OCI-LY3 (cell line): ENCODE measurements at regions not wholly inside any gene's neighbourhood (a gene's known extent, or its start where the extent isn't known, plus 50 kb on each side); places are given as distances from the start of the nearest gene placed in this dataset.

Experiments used
- H2AFZ ChIP-seq: fragments of 200-600, 300-600 bp; shearing (Covaris generic); 2 replicates; pipeline ENCODE4 v1.6.0; 2014; ENCODE audit warnings: antibody characterized with exemption, low read depth, low read length
- H3K27ac ChIP-seq: fragments of 200-600, 300-600 bp; sonication (generic); 2 replicates; pipeline ENCODE4 v1.5.1; 2014; ENCODE audit warnings: mild to moderate bottlenecking, low read length, moderate library complexity, mixed read lengths
- H3K27me3 ChIP-seq: fragments of 200-600, 300-600 bp; sonication (generic); 2 replicates; pipeline ENCODE4 v1.6.1; 2014; ENCODE audit warnings: low read depth, low read length, mixed read lengths
- H3K36me3 ChIP-seq: fragments of 200-600, 300-600 bp; sonication (generic); replicated peaks from 2 replicates; pipeline ENCODE3; 2014; ENCODE audit warnings: low read depth, low read length, mixed read lengths
- H3K4me1 ChIP-seq: fragments of 300-600, 200-600 bp; sonication (generic); 2 replicates; pipeline ENCODE4 v1.6.1; 2014; ENCODE audit warnings: low read length, mixed read lengths
- H3K4me2 ChIP-seq: fragments of 200-600, 300-600 bp; sonication (generic); 2 replicates; pipeline ENCODE4 v1.6.1; 2014; ENCODE audit warnings: low read length, mixed read lengths
- H3K4me3 ChIP-seq: fragments of 300-600, 200-600 bp; sonication (generic); 2 replicates; pipeline ENCODE4 v1.5.1; 2014; ENCODE audit warnings: antibody characterized with exemption, mild to moderate bottlenecking, low read length, moderate library complexity
- H3K79me2 ChIP-seq: fragments of 300-600, 200-600 bp; shearing (Covaris generic); 2 replicates; pipeline ENCODE4 v1.6.1; 2014; ENCODE audit warnings: mild to moderate bottlenecking, low read length, mixed read lengths
- H3K9ac ChIP-seq: fragments of 300-600, 200-600 bp; shearing (Covaris generic); 2 replicates; pipeline ENCODE4 v1.6.0; 2014; ENCODE audit warnings: mild to moderate bottlenecking, low read length, moderate library complexity
- H3K9me3 ChIP-seq: fragments of 200-600, 300-600 bp; shearing (Covaris generic); 2 replicates; pipeline ENCODE4 v1.6.1; 2014; ENCODE audit warnings: low read length, mixed read lengths; ENCODE audit not compliant: insufficient read depth
- H4K20me1 ChIP-seq: fragments of 200-600, 300-600 bp; sonication (generic); 2 replicates; pipeline ENCODE4 v1.6.1; 2016; ENCODE audit warnings: low read length, mixed read lengths; ENCODE audit not compliant: insufficient read depth
- EZH2phosphoT487 ChIP-seq: fragments of 200-600 bp; shearing (Covaris generic); IDR thresholded peaks from 2 replicates; pipeline ENCODE4 v1.6.1; 2018; ENCODE audit warnings: antibody characterized with exemption, mixed run types, low read depth
- TF ChIP-seq, protein P1 (sequence below): fragments of 200-600, 300-600 bp; sonication (generic); IDR thresholded peaks from 2 replicates; pipeline ENCODE4 v1.5.1; 2014; ENCODE audit warnings: antibody characterized with exemption, low read length, low read depth

DNA sequence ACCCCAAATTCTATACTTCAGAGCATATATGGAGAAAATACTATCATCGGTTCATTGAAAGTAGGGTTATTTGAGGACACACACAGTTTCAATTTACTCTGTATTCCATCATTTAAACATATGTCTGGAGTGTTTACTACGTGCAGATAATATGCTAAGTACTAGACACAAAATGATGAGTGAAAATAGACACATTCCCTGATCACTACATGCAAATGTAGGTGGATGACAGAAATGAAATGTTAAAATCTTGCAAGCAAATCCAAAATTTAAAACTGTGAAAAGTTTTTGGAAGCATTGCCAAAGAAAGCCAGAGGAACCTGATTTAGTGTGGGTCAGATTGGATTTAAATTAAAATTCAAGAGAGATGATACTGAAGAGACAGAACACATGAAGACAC is 1106.6 kb downstream of the CBLN2 start:
- H3K27ac ChIP-seq = no peak overlapping the region
- H3K9ac ChIP-seq = no peak overlapping the region
- no peak overlapping the region for H3K4me3 ChIP-seq
- no peaks in the 10 kb centered on the region for H3K36me3 ChIP-seq
- H3K4me2 ChIP-seq = no peak overlapping the region
- no peaks in the 10 kb centered on the region for H3K9me3 ChIP-seq
- no peaks in the 10 kb centered on the region for H3K4me1 ChIP-seq
- TF ChIP-seq, protein P1, sequence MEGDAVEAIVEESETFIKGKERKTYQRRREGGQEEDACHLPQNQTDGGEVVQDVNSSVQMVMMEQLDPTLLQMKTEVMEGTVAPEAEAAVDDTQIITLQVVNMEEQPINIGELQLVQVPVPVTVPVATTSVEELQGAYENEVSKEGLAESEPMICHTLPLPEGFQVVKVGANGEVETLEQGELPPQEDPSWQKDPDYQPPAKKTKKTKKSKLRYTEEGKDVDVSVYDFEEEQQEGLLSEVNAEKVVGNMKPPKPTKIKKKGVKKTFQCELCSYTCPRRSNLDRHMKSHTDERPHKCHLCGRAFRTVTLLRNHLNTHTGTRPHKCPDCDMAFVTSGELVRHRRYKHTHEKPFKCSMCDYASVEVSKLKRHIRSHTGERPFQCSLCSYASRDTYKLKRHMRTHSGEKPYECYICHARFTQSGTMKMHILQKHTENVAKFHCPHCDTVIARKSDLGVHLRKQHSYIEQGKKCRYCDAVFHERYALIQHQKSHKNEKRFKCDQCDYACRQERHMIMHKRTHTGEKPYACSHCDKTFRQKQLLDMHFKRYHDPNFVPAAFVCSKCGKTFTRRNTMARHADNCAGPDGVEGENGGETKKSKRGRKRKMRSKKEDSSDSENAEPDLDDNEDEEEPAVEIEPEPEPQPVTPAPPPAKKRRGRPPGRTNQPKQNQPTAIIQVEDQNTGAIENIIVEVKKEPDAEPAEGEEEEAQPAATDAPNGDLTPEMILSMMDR = no peak
- TF ChIP-seq EZH2phosphoT487 = no peak
- no peaks in the 10 kb centered on the region for H3K27me3 ChIP-seq
- H3K79me2 ChIP-seq = no peaks in the 10 kb centered on the region
- H2AFZ ChIP-seq = no peak overlapping the region
- no peaks in the 10 kb centered on the region for H4K20me1 ChIP-seq

DNA sequence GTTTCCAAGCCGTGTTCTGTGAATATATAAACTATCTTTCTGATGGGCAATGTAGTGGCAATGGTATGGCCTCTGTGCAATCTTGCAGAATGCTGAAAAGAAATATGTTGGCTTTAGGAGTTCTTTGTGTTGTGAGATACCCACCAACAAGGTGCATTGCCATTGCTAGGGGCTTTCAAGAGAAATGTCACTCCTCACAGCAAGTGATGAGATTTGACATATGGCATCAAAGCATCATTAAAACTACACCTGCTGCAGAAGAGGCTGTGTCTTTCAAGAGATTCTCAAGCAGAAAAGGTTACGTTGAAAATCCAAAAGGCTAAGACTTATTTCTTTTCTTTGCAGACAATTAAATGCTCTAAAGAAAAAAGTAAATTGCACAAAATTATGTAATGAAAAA is 1110.8 kb downstream of the CBLN2 start:
- Histone ChIP-seq H3K4me3 (no peak overlapping the region), H3K9me3 (no peaks in the 10 kb centered on the region), H4K20me1 (no peaks in the 10 kb centered on the region), H3K4me2 (no peak overlapping the region), H3K4me1 (no peaks in the 10 kb centered on the region), H3K79me2 (no peaks in the 10 kb centered on the region), H3K9ac (no peak overlapping the region), H3K27ac (no peak overlapping the region), H3K27me3 (no peaks in the 10 kb centered on the region), H3K36me3 (no peaks in the 10 kb centered on the region), H2AFZ (no peak overlapping the region)
- TF ChIP-seq, protein P1 = no peak
- no peak for TF ChIP-seq EZH2phosphoT487

DNA sequence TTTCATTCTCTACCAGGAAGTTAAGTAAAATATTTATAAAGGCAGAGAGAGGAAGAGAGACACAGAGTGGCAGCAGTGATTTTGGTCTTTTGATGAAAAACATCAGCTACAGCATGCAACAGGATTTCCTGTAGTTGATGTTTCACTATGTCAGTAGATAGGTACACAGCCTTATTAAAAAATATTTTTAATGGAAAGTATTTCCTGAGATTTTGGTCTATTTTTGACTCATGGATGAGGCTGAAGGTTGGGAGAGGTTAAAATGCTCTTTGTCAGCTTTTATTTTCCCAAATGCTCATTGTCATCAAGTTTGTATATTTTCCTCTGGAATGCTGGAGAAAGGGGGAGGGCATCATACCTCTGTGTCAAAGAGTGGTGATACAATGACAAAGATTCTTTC is 1112.5 kb downstream of the CBLN2 start:
- Histone ChIP-seq H2AFZ (no peak overlapping the region), H3K9me3 (no peaks in the 10 kb centered on the region), H3K36me3 (no peaks in the 10 kb centered on the region), H3K4me1 (no peaks in the 10 kb centered on the region), H3K79me2 (no peaks in the 10 kb centered on the region), H3K4me2 (no peak overlapping the region), H3K27me3 (no peaks in the 10 kb centered on the region), H3K9ac (no peak overlapping the region), H3K4me3 (no peak overlapping the region), H3K27ac (no peak overlapping the region), H4K20me1 (no peaks in the 10 kb centered on the region)
- no peak for TF ChIP-seq EZH2phosphoT487
- TF ChIP-seq, protein P1 = no peak

DNA sequence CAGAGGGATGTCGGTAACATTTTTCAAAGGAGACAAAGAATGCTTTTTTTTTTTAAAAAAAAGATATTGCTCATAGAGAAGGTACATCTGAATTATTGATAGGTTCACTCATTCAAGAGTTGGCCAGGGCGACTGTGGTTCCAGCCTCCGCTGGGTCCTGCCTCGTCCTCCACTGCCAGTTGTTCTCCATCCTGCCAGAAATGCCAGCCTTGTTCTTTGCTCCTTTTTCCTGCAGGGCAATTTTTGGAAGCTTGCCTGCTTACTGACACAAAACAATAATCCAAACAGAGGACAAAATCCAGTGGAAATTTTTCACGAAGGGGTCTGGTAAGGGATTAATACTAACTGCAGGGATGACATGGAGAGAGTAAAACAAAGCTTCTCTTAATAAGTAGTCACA is 1113.0 kb downstream of the CBLN2 start:
- H3K79me2 ChIP-seq = no peaks in the 10 kb centered on the region
- TF ChIP-seq EZH2phosphoT487 = no peak
- TF ChIP-seq, protein P1 = no peak
- no peak overlapping the region for H2AFZ ChIP-seq
- H3K27me3 ChIP-seq = no peaks in the 10 kb centered on the region
- H3K4me2 ChIP-seq = no peak overlapping the region
- H3K9me3 ChIP-seq = no peaks in the 10 kb centered on the region
- no peak overlapping the region for H3K4me3 ChIP-seq
- H3K27ac ChIP-seq = no peak overlapping the region
- no peak overlapping the region for H3K9ac ChIP-seq
- no peaks in the 10 kb centered on the region for H3K36me3 ChIP-seq
- no peaks in the 10 kb centered on the region for H4K20me1 ChIP-seq
- no peaks in the 10 kb centered on the region for H3K4me1 ChIP-seq
